A673 (cell line): ENCODE measurements at regions not wholly inside any gene's neighbourhood (a gene's known extent, or its start where the extent isn't known, plus 50 kb on each side); places are given as distances from the start of the nearest gene placed in this dataset.

Experiments used
- BruUV-seq: library from RNA; stranded (reverse); fragments of 400-500 nt; replicated peaks from 2 replicates; lab custom pipeline; 2021; lab: Mats Ljungman, UMichigan
- CTCF ChIA-PET: fragments of 300-600 bp; sonication (Branson Sonifier 250); formaldehyde crosslinking; loops from one replicate; lab custom pipeline; 2022; ENCODE audit warnings: antibody characterized with exemption; lab: Charles Lee
- POLR2A ChIA-PET: fragments of 300-600 bp; sonication (Branson Sonifier 250); formaldehyde crosslinking; loops from one replicate; lab custom pipeline; 2022; ENCODE audit warnings: antibody characterized with exemption; ENCODE audit not compliant: low non-redundant PET; lab: Charles Lee
- DNase-seq: peaks from one replicate; pipeline ENCODE4 v3.0.0-alpha.2; 2015; ENCODE audit warnings: low spot score
- H3K27ac ChIP-seq: fragments of 200-600 bp; sonication (generic); 2 replicates; pipeline ENCODE4 v1.5.1; 2016; ENCODE audit warnings: mixed run types, low read depth, mild to moderate bottlenecking, mixed read lengths, antibody characterized with exemption, low read length; ENCODE audit not compliant: poor library complexity, severe bottlenecking
- H3K27me3 ChIP-seq: fragments of 200-600 bp; sonication (generic); replicated peaks from 2 replicates; pipeline ENCODE4 v1.6.1; 2017; ENCODE audit warnings: mixed run types, low read depth, mild to moderate bottlenecking, mixed read lengths, antibody characterized with exemption, low read length; ENCODE audit not compliant: insufficient read depth, poor library complexity
- H3K36me3 ChIP-seq: fragments of 200-600 bp; sonication (generic); 2 replicates; pipeline ENCODE4 v1.6.1; 2016; ENCODE audit warnings: mixed run types, mild to moderate bottlenecking, mixed read lengths, antibody characterized with exemption, low read length; ENCODE audit not compliant: insufficient read depth, poor library complexity, severe bottlenecking
- H3K4me1 ChIP-seq: fragments of 200-600 bp; sonication (generic); 2 replicates; pipeline ENCODE4 v1.6.1; 2017; ENCODE audit warnings: mixed run types, mild to moderate bottlenecking, mixed read lengths, antibody characterized with exemption, low read length; ENCODE audit not compliant: insufficient read depth, poor library complexity, severe bottlenecking
- H3K4me3 ChIP-seq: fragments of 200-600 bp; sonication (generic); 2 replicates; pipeline ENCODE4 v1.5.1; 2016; ENCODE audit warnings: low read depth, mixed run types, mild to moderate bottlenecking, mixed read lengths, low read length; ENCODE audit not compliant: poor library complexity, severe bottlenecking
- H3K9me3 ChIP-seq: fragments of 200-600 bp; sonication (generic); 2 replicates; pipeline ENCODE4 v1.6.1; 2016; ENCODE audit warnings: mixed run types, low read depth, mild to moderate bottlenecking, mixed read lengths, antibody characterized with exemption, low read length; ENCODE audit not compliant: poor library complexity, severe bottlenecking
- EZH2 ChIP-seq: fragments of 200-600 bp; sonication (generic); IDR thresholded peaks from 2 replicates; pipeline ENCODE4 v1.6.1; 2017; ENCODE audit warnings: borderline replicate concordance, low read depth, mild to moderate bottlenecking, mixed read lengths, antibody characterized with exemption, low read length; ENCODE audit not compliant: poor library complexity, severe bottlenecking
- intact Hi-C: fragments of 100-400 bp; cut with micrococcal nuclease; formaldehyde crosslinking; loops from one replicate; pipeline ENCODE4 v1.10.0; 2022; ENCODE audit not compliant: unreplicated experiment
- TF ChIP-seq, protein P1 (sequence below): fragments of 300-800, 200-600 bp; sonication (generic); conservative IDR thresholded peaks from 2 replicates; pipeline ENCODE4 v1.5.1; 2017; ENCODE audit warnings: low read depth, mild to moderate bottlenecking, antibody characterized with exemption, low read length, moderate library complexity, mixed read lengths

GRCh38 chr3:26260139-26260538, 362.4 kb upstream of the LRRC3B start:
- Histone ChIP-seq H3K4me3 (no peak overlapping the region), H3K36me3 (no peaks in the 10 kb centered on the region), H3K9me3 (no peaks in the 10 kb centered on the region), H3K27ac (no peak overlapping the region), H3K27me3 (no peaks in the 10 kb centered on the region), H3K4me1 (no peaks in the 10 kb centered on the region)
- CTCF ChIA-PET = no interaction called here
- POLR2A ChIA-PET = no interaction called here
- intact Hi-C loops = loop anchor here (10.0 kb wide), 1 partner anchor 245 kb away; no protein-coding TSS in a partner anchor
- BruUV-seq = no TSS peak
- no peak for DNase-seq
- TF ChIP-seq EZH2 = no peak
- TF ChIP-seq, protein P1, sequence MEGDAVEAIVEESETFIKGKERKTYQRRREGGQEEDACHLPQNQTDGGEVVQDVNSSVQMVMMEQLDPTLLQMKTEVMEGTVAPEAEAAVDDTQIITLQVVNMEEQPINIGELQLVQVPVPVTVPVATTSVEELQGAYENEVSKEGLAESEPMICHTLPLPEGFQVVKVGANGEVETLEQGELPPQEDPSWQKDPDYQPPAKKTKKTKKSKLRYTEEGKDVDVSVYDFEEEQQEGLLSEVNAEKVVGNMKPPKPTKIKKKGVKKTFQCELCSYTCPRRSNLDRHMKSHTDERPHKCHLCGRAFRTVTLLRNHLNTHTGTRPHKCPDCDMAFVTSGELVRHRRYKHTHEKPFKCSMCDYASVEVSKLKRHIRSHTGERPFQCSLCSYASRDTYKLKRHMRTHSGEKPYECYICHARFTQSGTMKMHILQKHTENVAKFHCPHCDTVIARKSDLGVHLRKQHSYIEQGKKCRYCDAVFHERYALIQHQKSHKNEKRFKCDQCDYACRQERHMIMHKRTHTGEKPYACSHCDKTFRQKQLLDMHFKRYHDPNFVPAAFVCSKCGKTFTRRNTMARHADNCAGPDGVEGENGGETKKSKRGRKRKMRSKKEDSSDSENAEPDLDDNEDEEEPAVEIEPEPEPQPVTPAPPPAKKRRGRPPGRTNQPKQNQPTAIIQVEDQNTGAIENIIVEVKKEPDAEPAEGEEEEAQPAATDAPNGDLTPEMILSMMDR = no peak

- Histone ChIP-seq H3K9me3 (no peaks in the 10 kb centered on the region), H3K27ac (no peak overlapping the region), H3K27me3 (no peaks in the 10 kb centered on the region), H3K36me3 (no peaks in the 10 kb centered on the region), H3K4me3 (no peak overlapping the region), H3K4me1 (no peaks in the 10 kb centered on the region)
- intact Hi-C loops = loop anchor here (10.0 kb wide), 1 partner anchor 250 kb away; no protein-coding TSS in a partner anchor
- DNase-seq = no peak
- no peak for TF ChIP-seq EZH2
- TF ChIP-seq, protein P1 = no peak
- CTCF ChIA-PET = no interaction called here
- no TSS peak for BruUV-seq
- POLR2A ChIA-PET = no interaction called here
Measured at GRCh38 chr3:26264708-26265107, 357.9 kb upstream of the LRRC3B start.

GRCh38 chr3:26271848-26272247, 350.7 kb upstream of the LRRC3B start:
- TF ChIP-seq, protein P1 = no peak
- no peak for TF ChIP-seq EZH2
- no peaks in the 10 kb centered on the region for H3K36me3 ChIP-seq
- CTCF ChIA-PET = no interaction called here
- no peak overlapping the region for H3K4me3 ChIP-seq
- intact Hi-C loops = no loop called here
- no peak overlapping the region for H3K27ac ChIP-seq
- DNase-seq = no peak
- no peaks in the 10 kb centered on the region for H3K4me1 ChIP-seq
- H3K27me3 ChIP-seq = no peaks in the 10 kb centered on the region
- no TSS peak for BruUV-seq
- H3K9me3 ChIP-seq = no peaks in the 10 kb centered on the region
- POLR2A ChIA-PET = no interaction called here
